Astrocyte (in vitro differentiated cells and primary cell): ENCODE measurements at regions not wholly inside any gene's neighbourhood (a gene's known extent, or its start where the extent isn't known, plus 50 kb on each side); places are given as distances from the start of the nearest gene placed in this dataset.

Source experiments
- CTCF ChIP-seq: IDR thresholded peaks from 2 replicates; pipeline ENCODE4 v1.5.1; 2011; ENCODE audit warnings: low read depth, mild to moderate bottlenecking, inconsistent platforms, low read length, moderate library complexity; ENCODE audit not compliant: insufficient read depth
- EZH2 ChIP-seq: IDR thresholded peaks from 2 replicates; pipeline ENCODE4 v1.6.1; 2012; ENCODE audit warnings: mild to moderate bottlenecking, low read length, inconsistent platforms; ENCODE audit not compliant: insufficient read depth

GRCh38 chr16:73993878-73994277 is 302.7 kb upstream of the PSMD7 start:
- TF ChIP-seq CTCF (no peak), EZH2 (no peak)
